MM.1S (cell line): ENCODE measurements at regions not wholly inside any gene's neighbourhood (a gene's known extent, or its start where the extent isn't known, plus 50 kb on each side); places are given as distances from the start of the nearest gene placed in this dataset.

Experiments used
- DNase-seq: peaks from one replicate; pipeline ENCODE4 v3.0.0-alpha.2; 2015
- H2AFZ ChIP-seq: fragments of 300-600 bp; sonication (generic); 2 replicates; pipeline ENCODE4 v1.6.0; 2016; ENCODE audit warnings: antibody characterized with exemption, low read length
- H3F3A ChIP-seq: fragments of 300-600 bp; sonication (generic); 2 replicates; pipeline ENCODE4 v1.6.1; 2016; ENCODE audit warnings: mild to moderate bottlenecking, antibody characterized with exemption, low read length, moderate library complexity, mixed read lengths; ENCODE audit not compliant: insufficient read depth
- H3K27ac ChIP-seq: fragments of 300-600 bp; sonication (generic); 2 replicates; pipeline ENCODE4 v1.5.1; 2016; ENCODE audit warnings: mild to moderate bottlenecking, low read length
- H3K27me3 ChIP-seq: fragments of 300-600 bp; sonication (generic); replicated peaks from 2 replicates; pipeline ENCODE4 v1.6.0; 2016; ENCODE audit warnings: low read length; ENCODE audit not compliant: insufficient read depth
- H3K36me3 ChIP-seq: fragments of 300-600 bp; sonication (generic); replicated peaks from 2 replicates; pipeline ENCODE4 v1.6.1; 2016; ENCODE audit warnings: mild to moderate bottlenecking, low read length, mixed read lengths; ENCODE audit not compliant: insufficient read depth
- H3K4me1 ChIP-seq: fragments of 300-600 bp; sonication (generic); 2 replicates; pipeline ENCODE4 v1.6.1; 2016; ENCODE audit warnings: low read length, mixed read lengths
- H3K4me2 ChIP-seq: fragments of 300-600 bp; sonication (generic); 2 replicates; pipeline ENCODE4 v1.6.0; 2016; ENCODE audit warnings: low read depth, low read length
- H3K4me3 ChIP-seq: fragments of 300-600 bp; sonication (generic); 2 replicates; pipeline ENCODE4 v1.5.1; 2016; ENCODE audit warnings: low read length, mixed read lengths
- H3K79me2 ChIP-seq: fragments of 300-600 bp; sonication (generic); 2 replicates; pipeline ENCODE4 v1.6.1; 2016; ENCODE audit warnings: mixed run types, low read length, mixed read lengths
- H3K9ac ChIP-seq: fragments of 300-600 bp; sonication (generic); 2 replicates; pipeline ENCODE4 v1.6.1; 2016; ENCODE audit warnings: low read length, mixed read lengths
- H3K9me2 ChIP-seq: fragments of 300-600 bp; sonication (generic); replicated peaks from 2 replicates; pipeline ENCODE4 v1.6.1; 2016; ENCODE audit warnings: mild to moderate bottlenecking, low read length, mixed read lengths; ENCODE audit not compliant: insufficient read depth
- H3K9me3 ChIP-seq: fragments of 300-600 bp; sonication (generic); replicated peaks from 2 replicates; pipeline ENCODE4 v1.6.1; 2016; ENCODE audit warnings: mild to moderate bottlenecking, low read length, mixed read lengths; ENCODE audit not compliant: insufficient read depth
- H4K20me1 ChIP-seq: fragments of 300-600 bp; sonication (generic); 2 replicates; pipeline ENCODE4 v1.6.1; 2016; ENCODE audit warnings: mild to moderate bottlenecking, low read length, moderate library complexity, mixed read lengths; ENCODE audit not compliant: insufficient read depth
- CTCF ChIP-seq: fragments of 300-600 bp; sonication (generic); IDR thresholded peaks from 2 replicates; pipeline ENCODE4 v1.5.1; 2016; ENCODE audit warnings: antibody characterized with exemption, low read length, mixed read lengths
- EZH2 ChIP-seq: fragments of 300-600 bp; sonication (generic); optimal IDR thresholded peaks from 2 replicates; pipeline ENCODE3; 2017; ENCODE audit warnings: low read depth, mild to moderate bottlenecking, antibody characterized with exemption, low read length, mixed read lengths
- EZH2phosphoT487 ChIP-seq: fragments of 300-600 bp; sonication (generic); IDR thresholded peaks from 2 replicates; pipeline ENCODE4 v1.6.1; 2018; ENCODE audit warnings: antibody characterized with exemption, low read length

GRCh38 chr10:118506671-118507590 lies 88.5 kb downstream of the PRLHR start:
- Histone ChIP-seq H3K27me3 (no peaks in the 10 kb centered on the region), H3K4me3 (no peak overlapping the region), H3K9ac (no peak overlapping the region), H3K36me3 (no peaks in the 10 kb centered on the region), H3K9me3 (no peaks in the 10 kb centered on the region), H3K79me2 (no peaks in the 10 kb centered on the region), H4K20me1 (no peaks in the 10 kb centered on the region), H3K4me2 (no peak overlapping the region), H3K4me1 (no peaks in the 10 kb centered on the region), H3K9me2 (no peaks in the 10 kb centered on the region), H3F3A (no peaks in the 10 kb centered on the region), H2AFZ (no peak overlapping the region), H3K27ac (no peak overlapping the region)
- TF ChIP-seq EZH2phosphoT487 (no peak), EZH2 (no peak), CTCF (no peak)
- DNase-seq = no peak

- no peak for DNase-seq
- Histone ChIP-seq H3K9me3 (no peaks in the 10 kb centered on the region), H3K4me3 (no peak overlapping the region), H3K4me2 (no peak overlapping the region), H3K27ac (no peak overlapping the region), H3K27me3 (no peaks in the 10 kb centered on the region), H3K9me2 (no peaks in the 10 kb centered on the region), H2AFZ (no peak overlapping the region), H3K36me3 (no peaks in the 10 kb centered on the region), H3F3A (no peaks in the 10 kb centered on the region), H3K9ac (no peak overlapping the region), H4K20me1 (no peaks in the 10 kb centered on the region), H3K79me2 (no peaks in the 10 kb centered on the region), H3K4me1 (no peaks in the 10 kb centered on the region)
- TF ChIP-seq CTCF = no peak
- TF ChIP-seq EZH2 = no peak
- TF ChIP-seq EZH2phosphoT487 = no peak
Measured at GRCh38 chr10:118505363-118505762, 90.1 kb downstream of the PRLHR start.

- DNase-seq = no peak
- TF ChIP-seq EZH2phosphoT487 (no peak), EZH2 (no peak), CTCF (no peak)
- no peaks in the 10 kb centered on the region for H3K9me2 ChIP-seq
- no peak overlapping the region for H3K9ac ChIP-seq
- H3K27me3 ChIP-seq = no peaks in the 10 kb centered on the region
- no peak overlapping the region for H3K27ac ChIP-seq
- no peak overlapping the region for H3K4me3 ChIP-seq
- no peaks in the 10 kb centered on the region for H3F3A ChIP-seq
- H3K36me3 ChIP-seq = no peaks in the 10 kb centered on the region
- H3K9me3 ChIP-seq = no peaks in the 10 kb centered on the region
- H4K20me1 ChIP-seq = no peaks in the 10 kb centered on the region
- H2AFZ ChIP-seq = no peak overlapping the region
- H3K4me1 ChIP-seq = no peaks in the 10 kb centered on the region
- H3K79me2 ChIP-seq = no peaks in the 10 kb centered on the region
- H3K4me2 ChIP-seq = no peak overlapping the region
Measured at GRCh38 chr10:118504467-118505205, 90.8 kb downstream of the PRLHR start.
